Panc1 (cell line): ENCODE measurements at regions not wholly inside any gene's neighbourhood (a gene's known extent, or its start where the extent isn't known, plus 50 kb on each side); places are given as distances from the start of the nearest gene placed in this dataset.

ENCODE experiments used
- ATAC-seq: fragments of 200-7000 bp; cut with Tn5 transposase; 2 replicates; pipeline ENCODE4 v1.9.1; 2020; ENCODE audit warnings: mild to moderate bottlenecking, moderate library complexity
- BruUV-seq: library from RNA; stranded (reverse); fragments of 400-500 nt; replicated peaks from 2 replicates; lab custom pipeline; 2021; lab: Mats Ljungman, UMichigan
- CTCF ChIA-PET: fragments of 300-600 bp; sonication (Branson Sonifier 250); formaldehyde crosslinking; loops from one replicate; lab custom pipeline; 2022; ENCODE audit warnings: antibody characterized with exemption; lab: Charles Lee
- POLR2A ChIA-PET: fragments of 300-600 bp; sonication (Branson Sonifier 250); formaldehyde crosslinking; loops from one replicate; lab custom pipeline; 2022; ENCODE audit warnings: antibody characterized with exemption; lab: Charles Lee
- DNase-seq: peaks from one replicate; pipeline ENCODE4 v3.0.0-alpha.2; 2010; ENCODE audit warnings: low read depth, low spot score
- H3K27ac ChIP-seq: 2 replicates; pipeline ENCODE4 v1.5.1; 2011; ENCODE audit warnings: mild to moderate bottlenecking, low read length, inconsistent platforms
- H3K27me3 ChIP-seq: fragments of 200-500 bp; sonication (Bioruptor generic); 2 replicates; pipeline ENCODE4 v1.6.0; 2014; ENCODE audit warnings: low read length, inconsistent platforms; ENCODE audit not compliant: control insufficient read depth, insufficient read depth
- H3K36me3 ChIP-seq: fragments of 200-500 bp; sonication (Bioruptor generic); 2 replicates; pipeline ENCODE4 v1.5.1; 2014; ENCODE audit warnings: inconsistent platforms, mild to moderate bottlenecking, low read length, moderate library complexity; ENCODE audit not compliant: control insufficient read depth, insufficient read depth
- H3K4me1 ChIP-seq: 2 replicates; pipeline ENCODE4 v1.5.1; 2011; ENCODE audit warnings: inconsistent platforms, mild to moderate bottlenecking, low read length, moderate library complexity; ENCODE audit not compliant: control insufficient read depth, insufficient read depth
- H3K4me3 ChIP-seq, 2 experiments: 2 replicates each; pipeline ENCODE4 v1.5.1; 2011 to 2012; ENCODE audit warnings: low read depth in 2 of 2, low read length in 2 of 2, mild to moderate bottlenecking in 2 of 2, inconsistent platforms in 1 of 2, moderate library complexity in 1 of 2
- H3K9me3 ChIP-seq: fragments of 200-500 bp; sonication (Bioruptor generic); 2 replicates; pipeline ENCODE4 v1.5.1; 2014; ENCODE audit warnings: low read depth, mild to moderate bottlenecking, inconsistent platforms, low read length, moderate library complexity; ENCODE audit not compliant: control insufficient read depth, insufficient read depth
- POLR2AphosphoS5 ChIP-seq: IDR thresholded peaks from 2 replicates; pipeline ENCODE4 v1.6.1; 2012; ENCODE audit warnings: mild to moderate bottlenecking, low read depth, low read length, moderate library complexity
- SIN3A ChIP-seq: IDR thresholded peaks from 2 replicates; pipeline ENCODE4 v1.6.1; 2012; ENCODE audit warnings: low read depth, mild to moderate bottlenecking, low read length, moderate library complexity, borderline replicate concordance; ENCODE audit not compliant: insufficient read depth
- TCF7L2 ChIP-seq: IDR thresholded peaks from 2 replicates; pipeline ENCODE4 v1.6.1; 2011; ENCODE audit warnings: mild to moderate bottlenecking, low read depth, low read length, inconsistent platforms
- in situ Hi-C: cut with HindIII; loops from 2 replicates; pipeline ENCODE4 v1.10.0; 2016; ENCODE audit warnings: low sequenced_read_pairs, low pct_unique_long_range_greater_than_20kb
- intact Hi-C: fragments of 100-400 bp; cut with micrococcal nuclease; formaldehyde crosslinking; loops from one replicate; pipeline ENCODE4 v1.10.0; 2022; ENCODE audit not compliant: unreplicated experiment
- TF ChIP-seq, protein P1 (sequence below): fragments of 450-650 bp; IDR thresholded peaks from 2 replicates; pipeline ENCODE4 v1.5.1; 2017; ENCODE audit warnings: mild to moderate bottlenecking
- TF ChIP-seq, protein P2 (sequence below), 2 experiments: IDR thresholded peaks; 2 replicates each; pipeline ENCODE4 v1.6.1; 2011 to 2012; ENCODE audit warnings: low read depth in 2 of 2, control low read depth in 1 of 2, low read length in 1 of 2, mild to moderate bottlenecking in 1 of 2, moderate library complexity in 1 of 2; ENCODE audit not compliant: insufficient read depth in 1 of 2

DNA sequence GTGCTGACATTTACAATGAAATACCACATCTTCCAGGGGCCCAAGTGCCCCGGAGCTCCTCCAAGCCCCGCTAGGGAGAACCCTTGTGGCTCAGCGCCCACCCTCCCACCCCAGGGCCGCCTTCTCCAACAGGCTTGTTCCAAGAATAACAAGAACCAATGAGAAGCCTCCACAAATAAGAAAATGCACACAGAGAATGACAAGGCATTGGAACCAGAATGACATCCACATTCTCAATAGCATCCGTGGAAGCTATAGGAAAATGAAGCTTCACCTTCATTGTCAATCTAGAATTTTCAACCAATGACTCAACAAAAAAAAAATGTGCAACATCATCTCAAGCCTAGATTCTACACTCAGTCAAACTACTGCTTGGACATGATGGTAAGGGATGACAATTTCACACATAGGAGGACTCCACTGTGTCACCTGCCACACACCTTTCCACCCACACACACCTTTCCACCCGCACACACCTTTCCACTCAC, 50.4 kb upstream of the PPP2R2D start:
- Histone ChIP-seq H3K4me3 (no peak overlapping the region), H3K4me1 (no peaks in the 10 kb centered on the region), H3K36me3 (no peaks in the 10 kb centered on the region), H3K9me3 (no peaks in the 10 kb centered on the region), H3K27ac (no peak overlapping the region), H3K27me3 (no peaks in the 10 kb centered on the region)
- in situ Hi-C loops (no loop called here), intact Hi-C loops (no loop called here)
- BruUV-seq: no TSS peak
- ChIA-PET POLR2A (no interaction called here), CTCF (no interaction called here)
- TF ChIP-seq SIN3A (no peak), TCF7L2 (no peak), POLR2AphosphoS5 (no peak)
- TF ChIP-seq, protein P1, sequence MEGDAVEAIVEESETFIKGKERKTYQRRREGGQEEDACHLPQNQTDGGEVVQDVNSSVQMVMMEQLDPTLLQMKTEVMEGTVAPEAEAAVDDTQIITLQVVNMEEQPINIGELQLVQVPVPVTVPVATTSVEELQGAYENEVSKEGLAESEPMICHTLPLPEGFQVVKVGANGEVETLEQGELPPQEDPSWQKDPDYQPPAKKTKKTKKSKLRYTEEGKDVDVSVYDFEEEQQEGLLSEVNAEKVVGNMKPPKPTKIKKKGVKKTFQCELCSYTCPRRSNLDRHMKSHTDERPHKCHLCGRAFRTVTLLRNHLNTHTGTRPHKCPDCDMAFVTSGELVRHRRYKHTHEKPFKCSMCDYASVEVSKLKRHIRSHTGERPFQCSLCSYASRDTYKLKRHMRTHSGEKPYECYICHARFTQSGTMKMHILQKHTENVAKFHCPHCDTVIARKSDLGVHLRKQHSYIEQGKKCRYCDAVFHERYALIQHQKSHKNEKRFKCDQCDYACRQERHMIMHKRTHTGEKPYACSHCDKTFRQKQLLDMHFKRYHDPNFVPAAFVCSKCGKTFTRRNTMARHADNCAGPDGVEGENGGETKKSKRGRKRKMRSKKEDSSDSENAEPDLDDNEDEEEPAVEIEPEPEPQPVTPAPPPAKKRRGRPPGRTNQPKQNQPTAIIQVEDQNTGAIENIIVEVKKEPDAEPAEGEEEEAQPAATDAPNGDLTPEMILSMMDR: no peak
- TF ChIP-seq, protein P2, sequence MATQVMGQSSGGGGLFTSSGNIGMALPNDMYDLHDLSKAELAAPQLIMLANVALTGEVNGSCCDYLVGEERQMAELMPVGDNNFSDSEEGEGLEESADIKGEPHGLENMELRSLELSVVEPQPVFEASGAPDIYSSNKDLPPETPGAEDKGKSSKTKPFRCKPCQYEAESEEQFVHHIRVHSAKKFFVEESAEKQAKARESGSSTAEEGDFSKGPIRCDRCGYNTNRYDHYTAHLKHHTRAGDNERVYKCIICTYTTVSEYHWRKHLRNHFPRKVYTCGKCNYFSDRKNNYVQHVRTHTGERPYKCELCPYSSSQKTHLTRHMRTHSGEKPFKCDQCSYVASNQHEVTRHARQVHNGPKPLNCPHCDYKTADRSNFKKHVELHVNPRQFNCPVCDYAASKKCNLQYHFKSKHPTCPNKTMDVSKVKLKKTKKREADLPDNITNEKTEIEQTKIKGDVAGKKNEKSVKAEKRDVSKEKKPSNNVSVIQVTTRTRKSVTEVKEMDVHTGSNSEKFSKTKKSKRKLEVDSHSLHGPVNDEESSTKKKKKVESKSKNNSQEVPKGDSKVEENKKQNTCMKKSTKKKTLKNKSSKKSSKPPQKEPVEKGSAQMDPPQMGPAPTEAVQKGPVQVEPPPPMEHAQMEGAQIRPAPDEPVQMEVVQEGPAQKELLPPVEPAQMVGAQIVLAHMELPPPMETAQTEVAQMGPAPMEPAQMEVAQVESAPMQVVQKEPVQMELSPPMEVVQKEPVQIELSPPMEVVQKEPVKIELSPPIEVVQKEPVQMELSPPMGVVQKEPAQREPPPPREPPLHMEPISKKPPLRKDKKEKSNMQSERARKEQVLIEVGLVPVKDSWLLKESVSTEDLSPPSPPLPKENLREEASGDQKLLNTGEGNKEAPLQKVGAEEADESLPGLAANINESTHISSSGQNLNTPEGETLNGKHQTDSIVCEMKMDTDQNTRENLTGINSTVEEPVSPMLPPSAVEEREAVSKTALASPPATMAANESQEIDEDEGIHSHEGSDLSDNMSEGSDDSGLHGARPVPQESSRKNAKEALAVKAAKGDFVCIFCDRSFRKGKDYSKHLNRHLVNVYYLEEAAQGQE (IDR thresholded peaks at IDR 0.05; ENCODE audit: insufficient read depth in 1 of 2, low read depth in 2 of 2, low read length in 1 of 2): no peak
- no peak for ATAC-seq
- DNase-seq: no peak
